HG03460 (cell line): ENCODE measurements at regions not wholly inside any gene's neighbourhood (a gene's known extent, or its start where the extent isn't known, plus 50 kb on each side); places are given as distances from the start of the nearest gene placed in this dataset.

ENCODE experiments used
- ATAC-seq: cut with Tn5 transposase; IDR thresholded peaks from one replicate; pipeline ENCODE4 v1.9.1; 2021; ENCODE audit not compliant: unreplicated experiment

- ATAC-seq, result no peak
Observed at GRCh38 chr10:33126742-33127141, 168.7 kb upstream of the ITGB1 start.

GRCh38 chr10:33125522-33126517, 167.8 kb upstream of the ITGB1 start:
- no peak for ATAC-seq

GRCh38 chr10:33125111-33125510, 167.1 kb upstream of the ITGB1 start:
- no peak for ATAC-seq

- no peak for ATAC-seq
Observed at GRCh38 chr10:33123680-33124079, 165.7 kb upstream of the ITGB1 start.

GRCh38 chr10:33122014-33122809, 164.2 kb upstream of the ITGB1 start:
- ATAC-seq, result no peak

- no peak for ATAC-seq
Observed at GRCh38 chr10:33120700-33121099, 162.7 kb upstream of the ITGB1 start.

GRCh38 chr10:33120275-33120674, 162.2 kb upstream of the ITGB1 start:
- ATAC-seq, result no peak

GRCh38 chr10:33117816-33118215, 159.8 kb upstream of the ITGB1 start:
- no peak for ATAC-seq

GRCh38 chr10:33117230-33117629, 159.2 kb upstream of the ITGB1 start:
- ATAC-seq, result no peak

- no peak for ATAC-seq
Observed at GRCh38 chr10:33115738-33116719, 158.0 kb upstream of the ITGB1 start.

- ATAC-seq, result no peak
Observed at GRCh38 chr10:33114451-33114952, 156.5 kb upstream of the ITGB1 start.

GRCh38 chr10:33113466-33113865, 155.4 kb upstream of the ITGB1 start:
- no peak for ATAC-seq

GRCh38 chr10:33112831-33113455, 154.9 kb upstream of the ITGB1 start:
- no peak for ATAC-seq

- no peak for ATAC-seq
Observed at GRCh38 chr10:33111488-33112051, 153.5 kb upstream of the ITGB1 start.

GRCh38 chr10:33109788-33110469, 151.9 kb upstream of the ITGB1 start:
- no peak for ATAC-seq

- no peak for ATAC-seq
Observed at GRCh38 chr10:33109384-33109783, 151.4 kb upstream of the ITGB1 start.

GRCh38 chr10:33107953-33108352, 149.9 kb upstream of the ITGB1 start:
- ATAC-seq, result no peak

- ATAC-seq, result no peak
Observed at GRCh38 chr10:33106767-33107166, 148.7 kb upstream of the ITGB1 start.

- ATAC-seq, result no peak
Observed at GRCh38 chr10:33103863-33104379, 145.9 kb upstream of the ITGB1 start.
